ENCODE measurements at regions not wholly inside any gene's neighbourhood (a gene's known extent, or its start where the extent isn't known, plus 50 kb on each side); places are given as distances from the start of the nearest gene placed in this dataset.

DNA sequence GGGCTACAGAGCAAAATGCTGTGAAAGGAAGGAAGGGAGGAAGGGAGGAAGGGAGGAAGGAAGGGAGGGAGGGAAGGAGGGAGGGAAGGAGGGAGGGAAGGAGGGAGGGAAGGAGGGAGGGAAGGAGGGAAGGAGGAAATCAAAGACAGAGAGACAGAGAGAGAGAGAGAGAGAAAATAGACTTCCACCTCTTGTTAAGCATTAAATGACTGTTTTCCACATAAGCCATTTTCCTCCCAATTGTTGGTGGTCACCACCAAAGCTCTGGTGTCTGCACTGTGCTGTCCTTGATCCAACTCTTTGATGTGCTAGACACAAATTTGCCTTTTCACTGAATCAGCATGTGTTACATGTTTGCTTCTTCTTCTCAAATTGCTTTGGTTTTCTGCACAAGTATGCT lies 90.7 kb upstream of the INHBA start:
- TF ChIP-seq TAF1 (IDR thresholded peaks at IDR 0.05; ENCODE audit: borderline replicate concordance, low read depth, low read length) (no peak), POLR2A (IDR thresholded peaks at IDR 0.05; ENCODE audit: low read depth, low read length) (no peak)
